Spleen (tissue), 7 donors: ENCODE measurements at regions not wholly inside any gene's neighbourhood (a gene's known extent, or its start where the extent isn't known, plus 50 kb on each side); places are given as distances from the start of the nearest gene placed in this dataset.

Experiments used
- POLR2AphosphoS5 ChIP-seq, 3 donors: sonication (generic); formaldehyde crosslinking; IDR thresholded peaks; one replicate each; pipeline ENCODE4 v1.5.1; 2017; ENCODE audit warnings: antibody characterized with exemption in 3 of 3
- TF ChIP-seq, protein P1 (sequence below), 11 experiments: fragments of 200-600 bp in 7 of 11; fragments of 450-650 bp in 4 of 11; sonication (generic) in 4 of 11; IDR thresholded peaks in 8 of 11; conservative IDR thresholded peaks in 3 of 11; 1 replicate in 7 of 11; 2 replicates in 4 of 11; pipeline versions ENCODE4 v1.4.0 to v1.8.0; 2016 to 2021; ENCODE audit warnings: antibody characterized with exemption in 11 of 11, inconsistent platforms in 4 of 11, mild to moderate bottlenecking in 1 of 11
- donor health status: DM: no; HTN: no; CAD: no; lungs with moderate emphysema.
- donor health status: DM: no; HTN: no; CAD: no.
- donor health status: DM: no; HTN: no; CAD: no.

GRCh38 chr13:47548294-47548840 lies 452.7 kb downstream of the SUCLA2 start:
- TF ChIP-seq, protein P1, sequence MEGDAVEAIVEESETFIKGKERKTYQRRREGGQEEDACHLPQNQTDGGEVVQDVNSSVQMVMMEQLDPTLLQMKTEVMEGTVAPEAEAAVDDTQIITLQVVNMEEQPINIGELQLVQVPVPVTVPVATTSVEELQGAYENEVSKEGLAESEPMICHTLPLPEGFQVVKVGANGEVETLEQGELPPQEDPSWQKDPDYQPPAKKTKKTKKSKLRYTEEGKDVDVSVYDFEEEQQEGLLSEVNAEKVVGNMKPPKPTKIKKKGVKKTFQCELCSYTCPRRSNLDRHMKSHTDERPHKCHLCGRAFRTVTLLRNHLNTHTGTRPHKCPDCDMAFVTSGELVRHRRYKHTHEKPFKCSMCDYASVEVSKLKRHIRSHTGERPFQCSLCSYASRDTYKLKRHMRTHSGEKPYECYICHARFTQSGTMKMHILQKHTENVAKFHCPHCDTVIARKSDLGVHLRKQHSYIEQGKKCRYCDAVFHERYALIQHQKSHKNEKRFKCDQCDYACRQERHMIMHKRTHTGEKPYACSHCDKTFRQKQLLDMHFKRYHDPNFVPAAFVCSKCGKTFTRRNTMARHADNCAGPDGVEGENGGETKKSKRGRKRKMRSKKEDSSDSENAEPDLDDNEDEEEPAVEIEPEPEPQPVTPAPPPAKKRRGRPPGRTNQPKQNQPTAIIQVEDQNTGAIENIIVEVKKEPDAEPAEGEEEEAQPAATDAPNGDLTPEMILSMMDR (IDR thresholded peaks at IDR 0.05 in 8 of 11, conservative IDR thresholded peaks at IDR 0.05 in 3 of 11) = no peak
- TF ChIP-seq POLR2AphosphoS5 (IDR thresholded peaks at IDR 0.05) = no peak
